Fibroblast of gingiva (primary cell): ENCODE measurements at regions not wholly inside any gene's neighbourhood (a gene's known extent, or its start where the extent isn't known, plus 50 kb on each side); places are given as distances from the start of the nearest gene placed in this dataset.
A peak's percentile ranks its signal among the peaks of the same experiment; 100 is the strongest.

Source experiments
- DNase-seq: peaks from one replicate; pipeline ENCODE4 v3.0.0-alpha.2; 2011; ENCODE audit warnings: low read depth

- DNase-seq: no peak
Observed at GRCh38 chr3:189049458-189050236, 122.1 kb upstream of the TPRG1 start.

- DNase-seq: no peak
Observed at GRCh38 chr3:189053322-189053721, 118.4 kb upstream of the TPRG1 start.

GRCh38 chr3:189056646-189057335, 115.0 kb upstream of the TPRG1 start:
- no peak for DNase-seq

- no peak for DNase-seq
Observed at GRCh38 chr3:189057369-189057768, 114.4 kb upstream of the TPRG1 start.

- no peak for DNase-seq
Observed at GRCh38 chr3:189058071-189058470, 113.7 kb upstream of the TPRG1 start.

GRCh38 chr3:189070965-189071364, 100.8 kb upstream of the TPRG1 start:
- no peak for DNase-seq

- DNase-seq: no peak
Observed at GRCh38 chr3:189071446-189071845, 100.3 kb upstream of the TPRG1 start.

GRCh38 chr3:189076449-189076848, 95.3 kb upstream of the TPRG1 start:
- no peak for DNase-seq

- DNase-seq: no peak
Observed at GRCh38 chr3:189080745-189081144, 91.0 kb upstream of the TPRG1 start.

- no peak for DNase-seq
Observed at GRCh38 chr3:189082666-189083427, 88.9 kb upstream of the TPRG1 start.

GRCh38 chr3:189084620-189085019, 87.2 kb upstream of the TPRG1 start:
- DNase-seq: no peak

- no peak for DNase-seq
Observed at GRCh38 chr3:189092547-189092946, 79.2 kb upstream of the TPRG1 start.

GRCh38 chr3:189094539-189094938, 77.2 kb upstream of the TPRG1 start:
- no peak for DNase-seq

- DNase-seq: no peak
Observed at GRCh38 chr3:189096092-189096491, 75.7 kb upstream of the TPRG1 start.

- DNase-seq: peak; percentile 94
Observed at GRCh38 chr3:189099031-189099471, 72.7 kb upstream of the TPRG1 start.

GRCh38 chr3:189099505-189100290, 72.1 kb upstream of the TPRG1 start:
- peak; percentile 44 for DNase-seq

- no peak for DNase-seq
Observed at GRCh38 chr3:189100866-189101265, 70.9 kb upstream of the TPRG1 start.

- no peak for DNase-seq
Observed at GRCh38 chr3:189101594-189101993, 70.2 kb upstream of the TPRG1 start.

GRCh38 chr3:189103208-189103607, 68.6 kb upstream of the TPRG1 start:
- DNase-seq: peak; percentile 71

GRCh38 chr3:189108067-189108466, 63.7 kb upstream of the TPRG1 start:
- no peak for DNase-seq

GRCh38 chr3:189108735-189109134, 63.0 kb upstream of the TPRG1 start:
- no peak for DNase-seq

- no peak for DNase-seq
Observed at GRCh38 chr3:189109145-189109544, 62.6 kb upstream of the TPRG1 start.
